Hepatocyte (in vitro differentiated cells): ENCODE measurements at regions not wholly inside any gene's neighbourhood (a gene's known extent, or its start where the extent isn't known, plus 50 kb on each side); places are given as distances from the start of the nearest gene placed in this dataset.

ENCODE experiments used
- DNase-seq: peaks from one replicate; pipeline ENCODE4 v3.0.0-alpha.2; 2016; ENCODE audit warnings: low spot score
- H2AFZ ChIP-seq: fragments of 200-600 bp; sonication (generic); 2 replicates; pipeline ENCODE4 v1.6.0; 2016; ENCODE audit warnings: antibody characterized with exemption, mild to moderate bottlenecking
- H3K27ac ChIP-seq: fragments of 200-600 bp; sonication (generic); 2 replicates; pipeline ENCODE4 v1.5.1; 2016; ENCODE audit warnings: mild to moderate bottlenecking
- H3K27me3 ChIP-seq: fragments of 200-600 bp; sonication (generic); 2 replicates; pipeline ENCODE4 v1.6.1; 2016
- H3K36me3 ChIP-seq: fragments of 200-600 bp; sonication (generic); replicated peaks from 2 replicates; pipeline ENCODE4 v1.5.1; 2016; ENCODE audit warnings: low read depth; ENCODE audit not compliant: insufficient read depth
- H3K4me1 ChIP-seq: fragments of 200-600 bp; sonication (generic); 2 replicates; pipeline ENCODE4 v1.5.1; 2016; ENCODE audit warnings: mild to moderate bottlenecking, moderate library complexity; ENCODE audit not compliant: insufficient read depth
- H3K4me2 ChIP-seq: fragments of 200-600 bp; sonication (generic); 2 replicates; pipeline ENCODE4 v1.6.0; 2016
- H3K4me3 ChIP-seq: fragments of 200-600 bp; sonication (generic); 2 replicates; pipeline ENCODE4 v1.5.1; 2016; ENCODE audit warnings: mild to moderate bottlenecking
- H3K79me2 ChIP-seq: fragments of 200-600 bp; sonication (generic); 2 replicates; pipeline ENCODE4 v1.6.0; 2017; ENCODE audit warnings: mild to moderate bottlenecking
- H3K9me2 ChIP-seq: fragments of 200-600 bp; sonication (generic); replicated peaks from 2 replicates; pipeline ENCODE4 v1.6.0; 2017; ENCODE audit warnings: mild to moderate bottlenecking; ENCODE audit not compliant: insufficient read depth
- H3K9me3 ChIP-seq: fragments of 200-600 bp; sonication (generic); 2 replicates; pipeline ENCODE4 v1.5.1; 2016; ENCODE audit warnings: low read depth, mild to moderate bottlenecking
- H4K20me1 ChIP-seq: fragments of 200-600 bp; sonication (generic); 2 replicates; pipeline ENCODE4 v1.6.0; 2016; ENCODE audit warnings: mild to moderate bottlenecking; ENCODE audit not compliant: insufficient read depth, poor library complexity, severe bottlenecking
- CTCF ChIP-seq: fragments of 200-600 bp; sonication (generic); IDR thresholded peaks from 2 replicates; pipeline ENCODE4 v1.5.1; 2016; ENCODE audit warnings: antibody characterized with exemption, mild to moderate bottlenecking; ENCODE audit not compliant: poor library complexity
- EZH2 ChIP-seq: fragments of 200-600 bp; sonication (generic); IDR thresholded peaks from 2 replicates; pipeline ENCODE4 v1.6.1; 2016; ENCODE audit warnings: antibody characterized with exemption, mild to moderate bottlenecking, borderline replicate concordance
- EZH2phosphoT487 ChIP-seq: fragments of 200-600 bp; sonication (generic); IDR thresholded peaks from one replicate; pipeline ENCODE4 v1.6.1; 2018; ENCODE audit warnings: antibody characterized with exemption, mild to moderate bottlenecking, low read depth, moderate library complexity; ENCODE audit not compliant: unreplicated experiment, severe bottlenecking
- WGBS: methylation state at CpG from one replicate; pipeline ENCODE4 v1.1.6; 2016; ENCODE audit warnings: low lambda C conversion rate; ENCODE audit errors: missing lambda C conversion rate; 5-methylcytosine and 5-hydroxymethylcytosine counted together

GRCh38 chr19:23993440-23993839 lies 78.8 kb downstream of the ZNF726 start:
- Histone ChIP-seq H3K27me3 (no peaks in the 10 kb centered on the region), H2AFZ (no peak overlapping the region), H3K4me2 (no peak overlapping the region), H3K27ac (no peak overlapping the region), H3K4me1 (no peaks in the 10 kb centered on the region), H3K9me2 (no peaks in the 10 kb centered on the region), H3K36me3 (no peaks in the 10 kb centered on the region), H4K20me1 (no peaks in the 10 kb centered on the region), H3K4me3 (no peak overlapping the region), H3K9me3 (no peaks in the 10 kb centered on the region), H3K79me2 (no peaks in the 10 kb centered on the region)
- no peak for TF ChIP-seq EZH2
- no peak for TF ChIP-seq EZH2phosphoT487
- TF ChIP-seq CTCF: no peak
- DNase-seq: no peak
- WGBS: 61% methylated on average over 2 of the region's 2 CpGs

- TF ChIP-seq EZH2 (no peak), CTCF (no peak), EZH2phosphoT487 (no peak)
- no peaks in the 10 kb centered on the region for H3K9me3 ChIP-seq
- WGBS: 61% methylated on average over 7 of the region's 7 CpGs
- no peaks in the 10 kb centered on the region for H4K20me1 ChIP-seq
- no peaks in the 10 kb centered on the region for H3K27me3 ChIP-seq
- H3K27ac ChIP-seq: no peak overlapping the region
- no peak overlapping the region for H3K4me2 ChIP-seq
- H2AFZ ChIP-seq: no peak overlapping the region
- no peak for DNase-seq
- H3K4me1 ChIP-seq: no peaks in the 10 kb centered on the region
- no peak overlapping the region for H3K4me3 ChIP-seq
- no peaks in the 10 kb centered on the region for H3K79me2 ChIP-seq
- H3K36me3 ChIP-seq: no peaks in the 10 kb centered on the region
- H3K9me2 ChIP-seq: no peaks in the 10 kb centered on the region
These were observed 81.9 kb downstream of the ZNF726 start for GRCh38 chr19:23996549-23996948.

- no peak overlapping the region for H2AFZ ChIP-seq
- H3K79me2 ChIP-seq: no peaks in the 10 kb centered on the region
- DNase-seq: no peak
- no peak overlapping the region for H3K27ac ChIP-seq
- no peaks in the 10 kb centered on the region for H3K27me3 ChIP-seq
- no peaks in the 10 kb centered on the region for H3K36me3 ChIP-seq
- 40% methylated on average over 2 of the region's 2 CpGs for WGBS
- no peaks in the 10 kb centered on the region for H3K9me2 ChIP-seq
- no peaks in the 10 kb centered on the region for H3K9me3 ChIP-seq
- TF ChIP-seq CTCF (no peak), EZH2 (no peak), EZH2phosphoT487 (no peak)
- no peaks in the 10 kb centered on the region for H3K4me1 ChIP-seq
- no peak overlapping the region for H3K4me2 ChIP-seq
- no peaks in the 10 kb centered on the region for H4K20me1 ChIP-seq
- no peak overlapping the region for H3K4me3 ChIP-seq
These were observed 83.9 kb downstream of the ZNF726 start for GRCh38 chr19:23998568-23998967.
